OCI-LY3 (cell line): ENCODE measurements at regions not wholly inside any gene's neighbourhood (a gene's known extent, or its start where the extent isn't known, plus 50 kb on each side); places are given as distances from the start of the nearest gene placed in this dataset.
A peak's percentile ranks its signal among the peaks of the same experiment; 100 is the strongest.

ENCODE experiments used
- H2AFZ ChIP-seq: fragments of 200-600, 300-600 bp; shearing (Covaris generic); 2 replicates; pipeline ENCODE4 v1.6.0; 2014; ENCODE audit warnings: antibody characterized with exemption, low read depth, low read length
- H3K27ac ChIP-seq: fragments of 200-600, 300-600 bp; sonication (generic); 2 replicates; pipeline ENCODE4 v1.5.1; 2014; ENCODE audit warnings: mild to moderate bottlenecking, low read length, moderate library complexity, mixed read lengths
- H3K27me3 ChIP-seq: fragments of 200-600, 300-600 bp; sonication (generic); 2 replicates; pipeline ENCODE4 v1.6.1; 2014; ENCODE audit warnings: low read depth, low read length, mixed read lengths
- H3K36me3 ChIP-seq: fragments of 200-600, 300-600 bp; sonication (generic); replicated peaks from 2 replicates; pipeline ENCODE3; 2014; ENCODE audit warnings: low read depth, low read length, mixed read lengths
- H3K4me1 ChIP-seq: fragments of 300-600, 200-600 bp; sonication (generic); 2 replicates; pipeline ENCODE4 v1.6.1; 2014; ENCODE audit warnings: low read length, mixed read lengths
- H3K4me2 ChIP-seq: fragments of 200-600, 300-600 bp; sonication (generic); 2 replicates; pipeline ENCODE4 v1.6.1; 2014; ENCODE audit warnings: low read length, mixed read lengths
- H3K4me3 ChIP-seq: fragments of 300-600, 200-600 bp; sonication (generic); 2 replicates; pipeline ENCODE4 v1.5.1; 2014; ENCODE audit warnings: antibody characterized with exemption, mild to moderate bottlenecking, low read length, moderate library complexity
- H3K79me2 ChIP-seq: fragments of 300-600, 200-600 bp; shearing (Covaris generic); 2 replicates; pipeline ENCODE4 v1.6.1; 2014; ENCODE audit warnings: mild to moderate bottlenecking, low read length, mixed read lengths
- H3K9ac ChIP-seq: fragments of 300-600, 200-600 bp; shearing (Covaris generic); 2 replicates; pipeline ENCODE4 v1.6.0; 2014; ENCODE audit warnings: mild to moderate bottlenecking, low read length, moderate library complexity
- H3K9me3 ChIP-seq: fragments of 200-600, 300-600 bp; shearing (Covaris generic); 2 replicates; pipeline ENCODE4 v1.6.1; 2014; ENCODE audit warnings: low read length, mixed read lengths; ENCODE audit not compliant: insufficient read depth
- H4K20me1 ChIP-seq: fragments of 200-600, 300-600 bp; sonication (generic); 2 replicates; pipeline ENCODE4 v1.6.1; 2016; ENCODE audit warnings: low read length, mixed read lengths; ENCODE audit not compliant: insufficient read depth
- EZH2phosphoT487 ChIP-seq: fragments of 200-600 bp; shearing (Covaris generic); IDR thresholded peaks from 2 replicates; pipeline ENCODE4 v1.6.1; 2018; ENCODE audit warnings: antibody characterized with exemption, mixed run types, low read depth
- TF ChIP-seq, protein P1 (sequence below): fragments of 200-600, 300-600 bp; sonication (generic); IDR thresholded peaks from 2 replicates; pipeline ENCODE4 v1.5.1; 2014; ENCODE audit warnings: antibody characterized with exemption, low read length, low read depth

DNA sequence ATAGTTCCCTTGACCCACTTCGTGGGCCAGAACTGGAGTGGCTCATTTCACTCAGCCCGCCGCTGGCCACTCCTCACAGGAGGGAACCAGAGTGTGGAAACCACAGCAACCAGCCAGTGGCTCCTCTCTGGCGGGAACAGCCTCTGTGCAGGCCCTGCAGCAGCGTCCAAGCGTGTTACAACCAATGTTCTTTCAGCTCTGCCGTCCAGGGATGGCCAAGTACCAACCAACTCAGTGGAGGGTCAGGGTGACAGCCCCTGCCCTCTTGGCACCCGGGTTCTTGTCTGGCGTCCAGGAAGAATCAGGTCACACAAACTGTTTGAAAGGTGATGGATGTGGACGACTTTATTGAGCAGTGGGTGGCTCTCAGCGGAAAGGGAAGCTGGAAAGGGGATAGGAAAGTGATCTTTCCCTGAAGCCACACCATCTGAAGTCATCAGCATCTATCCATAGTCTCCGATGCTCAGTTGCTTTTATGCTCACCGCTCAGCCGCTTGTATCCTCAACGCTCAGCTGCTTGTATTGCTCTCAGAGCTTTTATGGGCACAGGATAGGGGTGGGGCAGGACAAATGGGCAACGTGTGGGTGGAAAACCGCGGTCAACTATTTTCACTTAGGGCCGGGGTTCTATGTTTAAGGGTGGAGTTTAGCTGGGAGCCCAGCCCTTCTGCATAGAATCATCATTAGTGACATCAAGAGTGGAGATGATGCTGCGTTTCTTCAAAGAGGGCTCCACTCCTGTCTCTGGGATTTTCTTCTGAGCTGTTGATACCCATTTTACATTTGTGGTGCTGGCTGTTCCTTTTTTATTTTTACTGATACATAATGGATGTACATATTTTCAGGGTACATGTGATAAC lies 250.2 kb downstream of the RRAGC start:
- no peaks in the 10 kb centered on the region for H3K36me3 ChIP-seq
- H3K4me2 ChIP-seq = no peak overlapping the region
- no peaks in the 10 kb centered on the region for H4K20me1 ChIP-seq
- no peaks in the 10 kb centered on the region for H3K9me3 ChIP-seq
- H3K27me3 ChIP-seq = no peaks in the 10 kb centered on the region
- TF ChIP-seq EZH2phosphoT487 = no peak
- TF ChIP-seq, protein P1, sequence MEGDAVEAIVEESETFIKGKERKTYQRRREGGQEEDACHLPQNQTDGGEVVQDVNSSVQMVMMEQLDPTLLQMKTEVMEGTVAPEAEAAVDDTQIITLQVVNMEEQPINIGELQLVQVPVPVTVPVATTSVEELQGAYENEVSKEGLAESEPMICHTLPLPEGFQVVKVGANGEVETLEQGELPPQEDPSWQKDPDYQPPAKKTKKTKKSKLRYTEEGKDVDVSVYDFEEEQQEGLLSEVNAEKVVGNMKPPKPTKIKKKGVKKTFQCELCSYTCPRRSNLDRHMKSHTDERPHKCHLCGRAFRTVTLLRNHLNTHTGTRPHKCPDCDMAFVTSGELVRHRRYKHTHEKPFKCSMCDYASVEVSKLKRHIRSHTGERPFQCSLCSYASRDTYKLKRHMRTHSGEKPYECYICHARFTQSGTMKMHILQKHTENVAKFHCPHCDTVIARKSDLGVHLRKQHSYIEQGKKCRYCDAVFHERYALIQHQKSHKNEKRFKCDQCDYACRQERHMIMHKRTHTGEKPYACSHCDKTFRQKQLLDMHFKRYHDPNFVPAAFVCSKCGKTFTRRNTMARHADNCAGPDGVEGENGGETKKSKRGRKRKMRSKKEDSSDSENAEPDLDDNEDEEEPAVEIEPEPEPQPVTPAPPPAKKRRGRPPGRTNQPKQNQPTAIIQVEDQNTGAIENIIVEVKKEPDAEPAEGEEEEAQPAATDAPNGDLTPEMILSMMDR = no peak
- no peak overlapping the region for H3K9ac ChIP-seq
- peaks cover 4% of the 10 kb centered on the region; the same call in 1 of the 2 replicates for H3K4me1 ChIP-seq
- H3K27ac ChIP-seq = no peak overlapping the region
- no peaks in the 10 kb centered on the region for H3K79me2 ChIP-seq
- no peak overlapping the region for H2AFZ ChIP-seq
- no peak overlapping the region for H3K4me3 ChIP-seq

DNA sequence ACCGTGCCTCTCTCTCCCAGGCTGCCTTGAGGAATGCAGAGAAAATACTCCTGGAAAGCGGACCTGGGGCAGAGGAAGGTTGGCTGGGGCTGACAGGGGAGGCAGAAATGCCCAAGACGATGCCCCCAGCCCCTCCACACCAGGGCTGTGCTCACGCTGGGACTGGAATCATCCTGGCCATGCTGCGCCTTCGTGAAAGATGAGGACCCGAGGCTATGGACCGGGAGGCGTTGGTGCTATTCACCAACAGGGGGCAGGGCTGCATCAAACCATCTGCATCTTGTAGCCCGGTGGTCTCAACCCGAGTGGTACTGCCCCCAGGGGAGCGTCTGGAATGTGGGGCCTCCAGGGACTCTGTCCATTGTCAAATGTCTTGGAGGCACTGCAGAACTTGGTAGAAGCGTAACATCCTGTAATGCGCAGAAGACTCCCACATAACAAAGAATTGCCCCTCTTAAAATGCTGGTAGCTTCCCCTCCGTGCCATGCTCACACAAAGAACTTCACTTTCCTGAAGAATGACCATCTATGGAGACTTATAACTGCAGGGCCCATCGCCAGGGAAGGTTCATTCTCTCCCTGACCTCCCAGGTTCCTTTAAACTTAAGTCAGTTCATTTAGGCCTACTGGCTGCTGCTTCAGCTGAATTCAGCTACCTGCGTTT lies 251.2 kb downstream of the RRAGC start:
- H3K4me2 ChIP-seq = peak overlapping the region; percentile 55
- H3K27me3 ChIP-seq = no peaks in the 10 kb centered on the region

DNA sequence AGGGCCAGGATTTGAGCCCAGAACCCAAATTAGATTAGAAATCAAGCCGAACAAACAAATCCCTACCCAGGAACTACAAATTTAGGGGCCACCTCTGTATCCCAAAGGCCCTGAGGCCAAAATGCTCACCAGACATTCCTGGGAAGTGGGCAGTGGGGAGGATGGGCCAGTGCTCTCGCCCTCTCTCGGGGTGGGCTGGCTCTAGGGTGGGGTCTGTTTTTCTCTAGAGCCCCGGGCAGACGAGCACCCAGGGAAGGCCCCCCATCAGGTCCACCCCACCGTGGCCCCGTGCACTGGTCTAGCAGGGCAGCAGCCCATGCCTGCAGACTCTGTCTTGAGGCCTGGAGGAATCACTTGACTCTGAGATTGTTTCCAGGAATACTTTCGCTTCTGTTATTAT lies 252.0 kb downstream of the RRAGC start:
- Histone ChIP-seq H2AFZ (no peak overlapping the region), H3K36me3 (no peaks in the 10 kb centered on the region), H3K79me2 (no peaks in the 10 kb centered on the region), H3K9ac (no peak overlapping the region), H3K4me2 (no peak overlapping the region), H4K20me1 (no peaks in the 10 kb centered on the region), H3K4me1 (peaks cover 4% of the 10 kb centered on the region; the same call in 1 of the 2 replicates), H3K27me3 (no peaks in the 10 kb centered on the region), H3K4me3 (no peak overlapping the region), H3K9me3 (no peaks in the 10 kb centered on the region), H3K27ac (no peak overlapping the region)
- no peak for TF ChIP-seq EZH2phosphoT487
- TF ChIP-seq, protein P1 = no peak

More for the DNA sequence above, 251.2 kb downstream of the RRAGC start:
- H3K36me3 ChIP-seq = no peaks in the 10 kb centered on the region
- no peaks in the 10 kb centered on the region for H3K79me2 ChIP-seq
- H4K20me1 ChIP-seq = no peaks in the 10 kb centered on the region
- H3K4me1 ChIP-seq = peaks cover 4% of the 10 kb centered on the region; the same call in 1 of the 2 replicates
- no peak overlapping the region for H3K4me3 ChIP-seq
- no peak overlapping the region; the same call in 1 of the 2 replicates for H2AFZ ChIP-seq
- H3K9me3 ChIP-seq = no peaks in the 10 kb centered on the region
- H3K27ac ChIP-seq = no peak overlapping the region
- no peak overlapping the region for H3K9ac ChIP-seq
- TF ChIP-seq, protein P1 = peak; percentile 58
- TF ChIP-seq EZH2phosphoT487 = no peak

DNA sequence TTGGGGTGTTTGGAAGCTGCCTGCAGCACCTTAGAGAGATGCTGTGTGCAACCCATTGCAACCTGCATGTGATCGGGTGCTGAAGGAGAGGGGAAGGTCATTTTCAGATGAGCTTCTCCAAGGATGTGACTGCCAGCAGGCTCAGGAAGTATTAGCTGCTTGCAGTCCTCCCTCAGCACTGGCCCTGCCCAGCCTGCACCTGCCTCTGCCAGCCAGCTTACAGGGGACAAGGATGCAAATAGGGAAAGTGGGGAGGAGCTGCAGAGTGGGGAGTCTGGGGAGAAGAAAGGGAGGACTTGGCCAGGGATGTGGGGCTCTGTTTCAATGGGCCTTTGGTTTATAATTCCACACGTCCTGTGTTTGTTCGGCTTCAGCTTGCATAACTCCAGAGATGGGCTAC lies 254.5 kb downstream of the RRAGC start:
- Histone ChIP-seq H3K79me2 (no peaks in the 10 kb centered on the region), H3K36me3 (no peaks in the 10 kb centered on the region)

More for the DNA sequence above, 254.5 kb downstream of the RRAGC start:
- Histone ChIP-seq H3K27me3 (no peaks in the 10 kb centered on the region), H3K4me2 (no peak overlapping the region), H3K4me1 (peaks cover 9% of the 10 kb centered on the region), H2AFZ (no peak overlapping the region), H3K9ac (no peak overlapping the region), H3K4me3 (no peak overlapping the region), H3K27ac (no peak overlapping the region), H4K20me1 (no peaks in the 10 kb centered on the region), H3K9me3 (no peaks in the 10 kb centered on the region)
- TF ChIP-seq, protein P1 = no peak
- TF ChIP-seq EZH2phosphoT487 = no peak
